GM23338 (cell line): ENCODE measurements at regions not wholly inside any gene's neighbourhood (a gene's known extent, or its start where the extent isn't known, plus 50 kb on each side); places are given as distances from the start of the nearest gene placed in this dataset.

Experiments used
- ATAC-seq: fragments of 200-7000 bp; cut with Tn5 transposase; 3 replicates; pipeline ENCODE4 v1.9.1; 2020
- DNase-seq: peaks from one replicate; pipeline ENCODE4 v3.0.0-alpha.2; 2015; ENCODE audit warnings: low spot score
- H2AFZ ChIP-seq: fragments of 200-600 bp; sonication (generic); 2 replicates; pipeline ENCODE4 v1.8.0; 2016; ENCODE audit warnings: antibody characterized with exemption, mild to moderate bottlenecking, moderate library complexity
- H3F3A ChIP-seq: fragments of 200-600 bp; sonication (generic); replicated peaks from 2 replicates; pipeline ENCODE4 v1.8.0; 2017; ENCODE audit warnings: antibody characterized with exemption, mixed run types, low read depth
- H3K27ac ChIP-seq: fragments of 200-600 bp; sonication (generic); 2 replicates; pipeline ENCODE4 v1.6.1; 2016; ENCODE audit warnings: low read depth
- H3K27me3 ChIP-seq: fragments of 200-600 bp; sonication (generic); 2 replicates; pipeline ENCODE4 v1.8.0; 2016; ENCODE audit warnings: mild to moderate bottlenecking, mixed run types, moderate library complexity; ENCODE audit not compliant: insufficient read depth
- H3K36me3 ChIP-seq: fragments of 200-600 bp; sonication (generic); 2 replicates; pipeline ENCODE4 v1.8.0; 2016; ENCODE audit warnings: mild to moderate bottlenecking; ENCODE audit not compliant: insufficient read depth
- H3K4me1 ChIP-seq: fragments of 200-600 bp; sonication (generic); 2 replicates; pipeline ENCODE4 v1.8.0; 2016; ENCODE audit warnings: mild to moderate bottlenecking, moderate library complexity; ENCODE audit not compliant: insufficient read depth
- H3K4me2 ChIP-seq: fragments of 200-600 bp; sonication (generic); 2 replicates; pipeline ENCODE4 v1.7.1; 2017; ENCODE audit warnings: mixed run types
- H3K4me3 ChIP-seq: fragments of 200-600 bp; sonication (generic); 2 replicates; pipeline ENCODE4 v1.6.1; 2016; ENCODE audit warnings: mixed run types
- H3K79me2 ChIP-seq: fragments of 200-600 bp; sonication (generic); replicated peaks from 2 replicates; pipeline ENCODE4 v1.8.0; 2017; ENCODE audit warnings: mild to moderate bottlenecking; ENCODE audit not compliant: insufficient read depth
- H3K9me2 ChIP-seq: fragments of 200-600 bp; sonication (generic); 2 replicates; pipeline ENCODE4 v1.8.0; 2017; ENCODE audit not compliant: insufficient read depth
- H4K20me1 ChIP-seq: fragments of 200-600 bp; sonication (generic); replicated peaks from 2 replicates; pipeline ENCODE4 v1.8.0; 2017; ENCODE audit warnings: mild to moderate bottlenecking; ENCODE audit not compliant: insufficient read depth
- H3K27ac Mint-ChIP-seq: 2 replicates; pipeline ENCODE4 v1.8.0; 2020; ENCODE audit warnings: inconsistent platforms, mild to moderate bottlenecking, moderate library complexity, mixed read lengths
- H3K27me3 Mint-ChIP-seq: 3 replicates; pipeline ENCODE4 v1.8.0; 2022; ENCODE audit warnings: low read depth, mild to moderate bottlenecking, moderate library complexity, mixed read lengths, inconsistent platforms; ENCODE audit not compliant: insufficient read depth, poor library complexity
- H3K36me3 Mint-ChIP-seq: 3 replicates; pipeline ENCODE4 v1.8.0; 2021; ENCODE audit warnings: low read depth, mild to moderate bottlenecking, inconsistent platforms, moderate library complexity, mixed read lengths
- H3K4me1 Mint-ChIP-seq: 3 replicates; pipeline ENCODE4 v1.8.0; 2020; ENCODE audit warnings: mild to moderate bottlenecking, inconsistent platforms, mixed read lengths
- H3K4me3 Mint-ChIP-seq: 3 replicates; pipeline ENCODE4 v1.8.0; 2021; ENCODE audit warnings: moderate library complexity, mild to moderate bottlenecking, inconsistent platforms, mixed read lengths
- H3K9me3 Mint-ChIP-seq: 3 replicates; pipeline ENCODE4 v1.8.0; 2020; ENCODE audit warnings: moderate library complexity, mild to moderate bottlenecking, inconsistent platforms, mixed read lengths
- EZH2phosphoT487 ChIP-seq: fragments of 200-600 bp; sonication (generic); IDR thresholded peaks from one replicate; pipeline ENCODE4 v1.8.1; 2018; ENCODE audit warnings: antibody characterized with exemption; ENCODE audit not compliant: unreplicated experiment
- POLR2AphosphoS5 ChIP-seq: IDR thresholded peaks from 2 replicates; pipeline ENCODE4 v1.6.1; 2016; ENCODE audit warnings: antibody characterized with exemption, low read depth
- ZNF331 ChIP-seq: fragments of 250-450 bp; sonication (Bioruptor Pico); IDR thresholded peaks from 2 replicates; pipeline ENCODE4 v1.5.0; 2020; ENCODE audit warnings: low read depth, mild to moderate bottlenecking, moderate library complexity
- TF ChIP-seq, protein P1 (sequence below): fragments of 250-450 bp; sonication (Bioruptor Pico); IDR thresholded peaks from 2 replicates; pipeline ENCODE4 v1.5.0; 2020; ENCODE audit warnings: mild to moderate bottlenecking, moderate library complexity
- TF ChIP-seq, protein P2 (sequence below), 2 experiments: fragments of 200-600 bp in 1 of 2; sonication (generic) in 1 of 2; conservative IDR thresholded peaks; 2 replicates each; pipeline versions ENCODE4 v1.5.1 to v1.6.1; 2016 to 2017; ENCODE audit warnings: antibody characterized with exemption in 2 of 2, low read depth in 2 of 2, mild to moderate bottlenecking in 2 of 2, moderate library complexity in 1 of 2
- TF ChIP-seq, protein P3 (sequence below): IDR thresholded peaks from 2 replicates; pipeline ENCODE4 v1.6.1; 2016; ENCODE audit warnings: antibody characterized with exemption

DNA sequence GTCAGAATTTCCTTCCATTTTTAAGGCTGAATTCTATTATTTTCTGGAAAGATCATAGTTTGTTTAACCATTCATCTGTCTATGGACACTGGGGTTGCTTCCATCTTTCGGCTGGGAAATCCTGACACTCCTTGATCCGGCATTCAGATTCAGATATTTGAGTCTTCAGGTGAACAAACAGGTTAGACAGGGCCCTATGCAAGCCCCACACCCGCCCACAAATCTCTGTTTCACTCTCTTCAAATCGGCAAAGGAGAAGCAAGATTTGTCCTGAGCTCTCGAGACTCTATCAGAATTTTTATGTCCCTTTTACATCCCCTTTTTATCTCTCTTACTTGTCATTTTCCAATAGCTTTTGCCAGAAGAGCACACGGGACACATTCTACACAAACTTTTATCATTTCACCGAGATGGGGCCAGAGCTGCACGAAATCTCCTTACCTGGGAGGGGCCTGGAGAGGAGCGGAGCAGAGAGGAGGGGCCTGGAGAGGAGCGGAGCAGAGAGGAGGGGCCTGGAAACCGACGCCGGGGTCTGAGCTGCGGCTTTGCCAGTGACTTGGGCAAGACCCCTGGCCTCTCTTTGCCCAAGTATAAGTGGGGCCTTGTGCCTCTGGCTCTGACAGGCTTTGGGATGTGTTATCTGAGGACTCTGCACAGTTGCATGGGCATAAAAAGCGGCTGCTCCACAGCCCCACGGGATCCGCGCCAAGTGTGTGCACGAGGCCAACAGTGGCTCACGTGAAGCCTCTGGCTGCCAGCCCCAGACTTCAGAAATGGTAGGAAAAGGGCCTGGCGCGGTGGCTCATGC is 54.3 kb upstream of the RBFOX3 start (continued):
- TF ChIP-seq EZH2phosphoT487 (no peak), ZNF331 (CRISPR knock-in tag) (no peak)
- TF ChIP-seq, protein P1, sequence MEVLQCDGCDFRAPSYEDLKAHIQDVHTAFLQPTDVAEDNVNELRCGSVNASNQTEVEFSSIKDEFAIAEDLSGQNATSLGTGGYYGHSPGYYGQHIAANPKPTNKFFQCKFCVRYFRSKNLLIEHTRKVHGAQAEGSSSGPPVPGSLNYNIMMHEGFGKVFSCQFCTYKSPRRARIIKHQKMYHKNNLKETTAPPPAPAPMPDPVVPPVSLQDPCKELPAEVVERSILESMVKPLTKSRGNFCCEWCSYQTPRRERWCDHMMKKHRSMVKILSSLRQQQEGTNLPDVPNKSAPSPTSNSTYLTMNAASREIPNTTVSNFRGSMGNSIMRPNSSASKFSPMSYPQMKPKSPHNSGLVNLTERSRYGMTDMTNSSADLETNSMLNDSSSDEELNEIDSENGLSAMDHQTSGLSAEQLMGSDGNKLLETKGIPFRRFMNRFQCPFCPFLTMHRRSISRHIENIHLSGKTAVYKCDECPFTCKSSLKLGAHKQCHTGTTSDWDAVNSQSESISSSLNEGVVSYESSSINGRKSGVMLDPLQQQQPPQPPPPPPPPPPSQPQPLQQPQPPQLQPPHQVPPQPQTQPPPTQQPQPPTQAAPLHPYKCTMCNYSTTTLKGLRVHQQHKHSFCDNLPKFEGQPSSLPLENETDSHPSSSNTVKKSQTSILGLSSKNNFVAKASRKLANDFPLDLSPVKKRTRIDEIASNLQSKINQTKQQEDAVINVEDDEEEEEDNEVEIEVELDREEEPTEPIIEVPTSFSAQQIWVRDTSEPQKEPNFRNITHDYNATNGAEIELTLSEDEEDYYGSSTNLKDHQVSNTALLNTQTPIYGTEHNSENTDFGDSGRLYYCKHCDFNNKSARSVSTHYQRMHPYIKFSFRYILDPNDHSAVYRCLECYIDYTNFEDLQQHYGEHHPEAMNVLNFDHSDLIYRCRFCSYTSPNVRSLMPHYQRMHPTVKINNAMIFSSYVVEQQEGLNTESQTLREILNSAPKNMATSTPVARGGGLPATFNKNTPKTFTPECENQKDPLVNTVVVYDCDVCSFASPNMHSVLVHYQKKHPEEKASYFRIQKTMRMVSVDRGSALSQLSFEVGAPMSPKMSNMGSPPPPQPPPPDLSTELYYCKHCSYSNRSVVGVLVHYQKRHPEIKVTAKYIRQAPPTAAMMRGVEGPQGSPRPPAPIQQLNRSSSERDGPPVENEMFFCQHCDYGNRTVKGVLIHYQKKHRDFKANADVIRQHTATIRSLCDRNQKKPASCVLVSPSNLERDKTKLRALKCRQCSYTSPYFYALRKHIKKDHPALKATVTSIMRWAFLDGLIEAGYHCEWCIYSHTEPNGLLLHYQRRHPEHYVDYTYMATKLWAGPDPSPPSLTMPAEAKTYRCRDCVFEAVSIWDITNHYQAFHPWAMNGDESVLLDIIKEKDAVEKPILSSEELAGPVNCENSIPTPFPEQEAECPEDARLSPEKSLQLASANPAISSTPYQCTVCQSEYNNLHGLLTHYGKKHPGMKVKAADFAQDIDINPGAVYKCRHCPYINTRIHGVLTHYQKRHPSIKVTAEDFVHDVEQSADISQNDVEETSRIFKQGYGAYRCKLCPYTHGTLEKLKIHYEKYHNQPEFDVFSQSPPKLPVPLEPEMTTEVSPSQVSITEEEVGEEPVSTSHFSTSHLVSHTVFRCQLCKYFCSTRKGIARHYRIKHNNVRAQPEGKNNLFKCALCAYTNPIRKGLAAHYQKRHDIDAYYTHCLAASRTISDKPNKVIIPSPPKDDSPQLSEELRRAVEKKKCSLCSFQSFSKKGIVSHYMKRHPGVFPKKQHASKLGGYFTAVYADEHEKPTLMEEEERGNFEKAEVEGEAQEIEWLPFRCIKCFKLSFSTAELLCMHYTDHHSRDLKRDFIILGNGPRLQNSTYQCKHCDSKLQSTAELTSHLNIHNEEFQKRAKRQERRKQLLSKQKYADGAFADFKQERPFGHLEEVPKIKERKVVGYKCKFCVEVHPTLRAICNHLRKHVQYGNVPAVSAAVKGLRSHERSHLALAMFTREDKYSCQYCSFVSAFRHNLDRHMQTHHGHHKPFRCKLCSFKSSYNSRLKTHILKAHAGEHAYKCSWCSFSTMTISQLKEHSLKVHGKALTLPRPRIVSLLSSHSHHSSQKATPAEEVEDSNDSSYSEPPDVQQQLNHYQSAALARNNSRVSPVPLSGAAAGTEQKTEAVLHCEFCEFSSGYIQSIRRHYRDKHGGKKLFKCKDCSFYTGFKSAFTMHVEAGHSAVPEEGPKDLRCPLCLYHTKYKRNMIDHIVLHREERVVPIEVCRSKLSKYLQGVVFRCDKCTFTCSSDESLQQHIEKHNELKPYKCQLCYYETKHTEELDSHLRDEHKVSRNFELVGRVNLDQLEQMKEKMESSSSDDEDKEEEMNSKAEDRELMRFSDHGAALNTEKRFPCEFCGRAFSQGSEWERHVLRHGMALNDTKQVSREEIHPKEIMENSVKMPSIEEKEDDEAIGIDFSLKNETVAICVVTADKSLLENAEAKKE (CRISPR knock-in tag) = no peak

- peaks cover 8% of the 10 kb centered on the region for H3K4me1 ChIP-seq
- ATAC-seq (no peak), DNase-seq (no peak)
- H3K27me3 ChIP-seq = no peaks in the 10 kb centered on the region
- Mint-ChIP-seq H3K36me3 (peaks cover 5% of the 10 kb centered on the region; the same call in 2 of the 3 replicates), H3K4me3 (no peak overlapping the region), H3K27ac (no peak overlapping the region), H3K4me1 (peaks cover 23% of the 10 kb centered on the region), H3K27me3 (peaks cover 13% of the 10 kb centered on the region), H3K9me3 (peaks cover 19% of the 10 kb centered on the region; the same call in 2 of the 3 replicates)
- no peaks in the 10 kb centered on the region for H3K79me2 ChIP-seq
- no peaks in the 10 kb centered on the region for H4K20me1 ChIP-seq
- H3K4me3 ChIP-seq = no peak overlapping the region
- H3K4me2 ChIP-seq = no peak overlapping the region
- no peaks in the 10 kb centered on the region; the same call in 1 of the 2 replicates for H3F3A ChIP-seq
- no peaks in the 10 kb centered on the region for H3K9me2 ChIP-seq
- no peak overlapping the region for H2AFZ ChIP-seq
- no peak overlapping the region for H3K27ac ChIP-seq
- no peaks in the 10 kb centered on the region for H3K36me3 ChIP-seq
- TF ChIP-seq, protein P2, sequence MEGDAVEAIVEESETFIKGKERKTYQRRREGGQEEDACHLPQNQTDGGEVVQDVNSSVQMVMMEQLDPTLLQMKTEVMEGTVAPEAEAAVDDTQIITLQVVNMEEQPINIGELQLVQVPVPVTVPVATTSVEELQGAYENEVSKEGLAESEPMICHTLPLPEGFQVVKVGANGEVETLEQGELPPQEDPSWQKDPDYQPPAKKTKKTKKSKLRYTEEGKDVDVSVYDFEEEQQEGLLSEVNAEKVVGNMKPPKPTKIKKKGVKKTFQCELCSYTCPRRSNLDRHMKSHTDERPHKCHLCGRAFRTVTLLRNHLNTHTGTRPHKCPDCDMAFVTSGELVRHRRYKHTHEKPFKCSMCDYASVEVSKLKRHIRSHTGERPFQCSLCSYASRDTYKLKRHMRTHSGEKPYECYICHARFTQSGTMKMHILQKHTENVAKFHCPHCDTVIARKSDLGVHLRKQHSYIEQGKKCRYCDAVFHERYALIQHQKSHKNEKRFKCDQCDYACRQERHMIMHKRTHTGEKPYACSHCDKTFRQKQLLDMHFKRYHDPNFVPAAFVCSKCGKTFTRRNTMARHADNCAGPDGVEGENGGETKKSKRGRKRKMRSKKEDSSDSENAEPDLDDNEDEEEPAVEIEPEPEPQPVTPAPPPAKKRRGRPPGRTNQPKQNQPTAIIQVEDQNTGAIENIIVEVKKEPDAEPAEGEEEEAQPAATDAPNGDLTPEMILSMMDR (conservative IDR thresholded peaks at IDR 0.05; ENCODE audit: low read depth in 2 of 2) = no peak
- no peak for TF ChIP-seq POLR2AphosphoS5
- TF ChIP-seq, protein P3, sequence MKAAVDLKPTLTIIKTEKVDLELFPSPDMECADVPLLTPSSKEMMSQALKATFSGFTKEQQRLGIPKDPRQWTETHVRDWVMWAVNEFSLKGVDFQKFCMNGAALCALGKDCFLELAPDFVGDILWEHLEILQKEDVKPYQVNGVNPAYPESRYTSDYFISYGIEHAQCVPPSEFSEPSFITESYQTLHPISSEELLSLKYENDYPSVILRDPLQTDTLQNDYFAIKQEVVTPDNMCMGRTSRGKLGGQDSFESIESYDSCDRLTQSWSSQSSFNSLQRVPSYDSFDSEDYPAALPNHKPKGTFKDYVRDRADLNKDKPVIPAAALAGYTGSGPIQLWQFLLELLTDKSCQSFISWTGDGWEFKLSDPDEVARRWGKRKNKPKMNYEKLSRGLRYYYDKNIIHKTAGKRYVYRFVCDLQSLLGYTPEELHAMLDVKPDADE = no peak
These were observed 50.6 kb upstream of the RBFOX3 start for GRCh38 chr17:79661292-79662041.
